ENCODE measurements at regions not wholly inside any gene's neighbourhood (a gene's known extent, or its start where the extent isn't known, plus 50 kb on each side); places are given as distances from the start of the nearest gene placed in this dataset.
"Not testable (repeated sequence)": the region's sequence is repeated elsewhere in the genome, so short reads cannot be mapped to it uniquely, and the experiment has no call there.

DNA sequence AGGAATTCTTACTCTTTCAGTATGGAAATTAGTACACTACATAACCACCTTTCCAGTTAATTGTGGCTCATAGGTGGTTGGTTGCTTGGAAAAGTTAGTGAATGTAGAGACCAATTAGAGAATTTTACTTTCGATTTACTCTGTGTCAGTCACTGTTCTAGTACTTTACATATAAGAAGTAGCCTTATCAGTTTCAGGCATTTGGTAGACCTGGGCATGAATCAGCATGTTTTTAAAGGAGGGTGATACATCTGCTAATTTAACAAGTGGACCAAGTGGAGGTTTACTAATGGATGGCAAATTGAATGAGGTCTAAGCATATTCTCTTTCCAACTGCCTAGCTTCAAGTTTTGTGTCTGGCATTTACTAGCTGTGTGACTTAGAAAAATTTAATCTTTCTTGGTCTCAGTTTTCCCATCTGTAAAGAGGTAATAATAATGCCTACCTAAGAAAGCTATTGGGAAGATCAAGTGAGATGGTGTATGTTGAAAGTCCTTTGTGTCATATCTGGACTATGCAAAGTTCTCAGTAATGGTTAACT is 1158.6 kb downstream of the PLA2G4A start:
- Histone ChIP-seq H3K27ac (no peak overlapping the region), H3K4me1 (no peaks in the 10 kb centered on the region), H3K9me3 (peaks cover 0 to under 1% (median 0%) of the 10 kb centered on the region in 8 donors), H3K27me3 (replicated peaks in 1 of 7) (no peaks in the 10 kb centered on the region), H3K4me3 (no peak overlapping the region), H3K36me3 (no peaks in the 10 kb centered on the region)
- WGBS, 5 donors = 77 to 96% (median 82%) methylated on average over 1 of the region's 1 CpG
- intact Hi-C loops (cut with DNase I; ENCODE audit: low total_unique reads) = no loop called here
- no peak for DNase-seq
- TF ChIP-seq POLR2AphosphoS5 (IDR thresholded peaks at IDR 0.05) (no peak), CTCF (IDR thresholded peaks at IDR 0.05 in 8 of 11, conservative IDR thresholded peaks at IDR 0.05 in 3 of 11) (no peak), POLR2A (IDR thresholded peaks at IDR 0.05) (no peak)

DNA sequence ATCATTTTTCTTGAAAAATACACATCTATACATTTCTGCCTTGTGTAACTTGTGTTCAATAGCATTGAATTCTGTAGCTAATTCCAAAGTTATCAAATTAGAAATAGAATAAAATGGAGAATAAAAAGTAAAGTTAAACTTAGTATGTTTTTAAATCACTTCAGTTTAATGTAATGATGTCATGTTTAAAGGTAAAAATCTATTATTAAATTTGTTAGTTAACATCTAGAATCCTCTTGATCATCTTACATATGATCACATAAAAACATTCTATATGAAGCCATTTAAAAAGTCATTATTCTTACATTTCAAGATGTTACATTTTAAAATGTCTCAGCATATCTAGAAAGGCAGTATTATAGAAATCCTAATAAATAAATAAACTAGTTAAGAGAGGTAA is 1163.2 kb downstream of the PLA2G4A start:
- H3K27ac ChIP-seq = no peak overlapping the region
- intact Hi-C loops (cut with DNase I; ENCODE audit: low total_unique reads) = no loop called here

GRCh38 chr1:187996780-187997179 is 1168.0 kb downstream of the PLA2G4A start:
- TF ChIP-seq POLR2A (IDR thresholded peaks at IDR 0.05) = no peak
- no peak for TF ChIP-seq CTCF (IDR thresholded peaks at IDR 0.05 in 8 of 11, conservative IDR thresholded peaks at IDR 0.05 in 3 of 11)
- TF ChIP-seq POLR2AphosphoS5 (IDR thresholded peaks at IDR 0.05) = no peak
- DNase-seq = no peak
- intact Hi-C loops (cut with DNase I; ENCODE audit: low total_unique reads) = no loop called here

More for the DNA sequence above, 1163.2 kb downstream of the PLA2G4A start:
- Histone ChIP-seq H3K36me3 (no peaks in the 10 kb centered on the region), H3K4me3 (no peak overlapping the region), H3K27me3 (replicated peaks in 1 of 7) (no peaks in the 10 kb centered on the region), H3K9me3 (no peaks in the 10 kb centered on the region), H3K4me1 (no peaks in the 10 kb centered on the region)
- no peak for TF ChIP-seq CTCF (IDR thresholded peaks at IDR 0.05 in 8 of 11, conservative IDR thresholded peaks at IDR 0.05 in 3 of 11)
- no peak for TF ChIP-seq POLR2AphosphoS5 (IDR thresholded peaks at IDR 0.05)
- TF ChIP-seq POLR2A (IDR thresholded peaks at IDR 0.05) = no peak
- DNase-seq = no peak

GRCh38 chr1:187999973-188000372 is 1171.2 kb downstream of the PLA2G4A start:
- no peak for DNase-seq
- intact Hi-C loops (cut with DNase I; ENCODE audit: low total_unique reads) = no loop called here
- H3K36me3 ChIP-seq = no peaks in the 10 kb centered on the region
- H3K27me3 ChIP-seq (replicated peaks in 1 of 7) = no peaks in the 10 kb centered on the region
- no peak overlapping the region for H3K27ac ChIP-seq
- H3K4me3 ChIP-seq = no peak overlapping the region
- H3K4me1 ChIP-seq = no peaks in the 10 kb centered on the region
- no peak for TF ChIP-seq POLR2A (IDR thresholded peaks at IDR 0.05)
- no peak for TF ChIP-seq POLR2AphosphoS5 (IDR thresholded peaks at IDR 0.05)
- TF ChIP-seq CTCF (IDR thresholded peaks at IDR 0.05 in 8 of 11, conservative IDR thresholded peaks at IDR 0.05 in 3 of 11) = no peak
- peaks cover 0 to 18% (median 9%) of the 10 kb centered on the region in 8 donors for H3K9me3 ChIP-seq

More at GRCh38 chr1:187996780-187997179, 1168.0 kb downstream of the PLA2G4A start:
- Histone ChIP-seq H3K9me3 (peaks cover 0 to 7% (median 0%) of the 10 kb centered on the region in 8 donors), H3K4me1 (no peaks in the 10 kb centered on the region), H3K4me3 (no peak overlapping the region), H3K36me3 (no peaks in the 10 kb centered on the region), H3K27me3 (replicated peaks in 1 of 7) (no peaks in the 10 kb centered on the region), H3K27ac (no peak overlapping the region)

DNA sequence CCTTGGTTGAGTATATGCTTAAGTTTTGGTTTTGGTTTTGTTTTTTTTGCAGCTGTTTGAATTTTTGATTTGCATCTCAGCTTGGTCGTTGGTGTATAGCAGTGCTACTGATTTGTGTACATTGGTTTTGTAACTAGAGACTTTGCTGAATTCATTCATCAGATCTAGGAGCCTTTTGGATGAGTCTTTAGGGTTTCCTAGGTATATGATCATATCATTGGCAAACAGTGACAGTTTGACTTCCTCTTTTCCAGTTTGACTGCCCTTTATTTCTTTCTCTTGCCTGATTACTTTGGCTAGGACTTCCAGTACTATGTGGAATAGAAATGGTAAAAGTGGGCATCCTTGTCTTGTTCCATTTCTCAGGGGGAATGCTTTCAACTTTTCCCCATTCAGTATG is 1174.9 kb downstream of the PLA2G4A start:
- H3K4me3 ChIP-seq; H3K4me1 ChIP-seq; H3K27ac ChIP-seq; intact Hi-C loops (cut with DNase I; ENCODE audit: low total_unique reads); H3K36me3 ChIP-seq; H3K27me3 ChIP-seq (replicated peaks in 1 of 7); DNase-seq: not testable (repeated sequence)
- WGBS, 5 donors = 62 to 90% (median 71%) methylated on average over 1 of the region's 1 CpG
- H3K9me3 ChIP-seq = peaks cover 0 to 20% (median 9%) of the 10 kb centered on the region in 8 donors
